ENCODE measurements at regions not wholly inside any gene's neighbourhood (a gene's known extent, or its start where the extent isn't known, plus 50 kb on each side); places are given as distances from the start of the nearest gene placed in this dataset.

- Histone ChIP-seq H2AFZ (ENCODE audit: low read depth) (no peak overlapping the region), H4K20me1 (ENCODE audit: insufficient read depth) (no peaks in the 10 kb centered on the region), H3K4me2 (no peak overlapping the region), H3K9ac (no peak overlapping the region), H3K27ac (no peak overlapping the region), H3K79me2 (ENCODE audit: insufficient read depth, low read depth) (no peaks in the 10 kb centered on the region), H3K27me3 (ENCODE audit: insufficient read depth, low read depth) (no peaks in the 10 kb centered on the region), H3K4me3 (IDR thresholded peaks at IDR 0.05; ENCODE audit: insufficient read depth, low read depth, low read length) (no peak overlapping the region), H3K4me1 (ENCODE audit: low read depth, poor library complexity, severe bottlenecking) (no peaks in the 10 kb centered on the region), H3K36me3 (ENCODE audit: insufficient read depth) (no peaks in the 10 kb centered on the region)
- TF ChIP-seq, protein P1, sequence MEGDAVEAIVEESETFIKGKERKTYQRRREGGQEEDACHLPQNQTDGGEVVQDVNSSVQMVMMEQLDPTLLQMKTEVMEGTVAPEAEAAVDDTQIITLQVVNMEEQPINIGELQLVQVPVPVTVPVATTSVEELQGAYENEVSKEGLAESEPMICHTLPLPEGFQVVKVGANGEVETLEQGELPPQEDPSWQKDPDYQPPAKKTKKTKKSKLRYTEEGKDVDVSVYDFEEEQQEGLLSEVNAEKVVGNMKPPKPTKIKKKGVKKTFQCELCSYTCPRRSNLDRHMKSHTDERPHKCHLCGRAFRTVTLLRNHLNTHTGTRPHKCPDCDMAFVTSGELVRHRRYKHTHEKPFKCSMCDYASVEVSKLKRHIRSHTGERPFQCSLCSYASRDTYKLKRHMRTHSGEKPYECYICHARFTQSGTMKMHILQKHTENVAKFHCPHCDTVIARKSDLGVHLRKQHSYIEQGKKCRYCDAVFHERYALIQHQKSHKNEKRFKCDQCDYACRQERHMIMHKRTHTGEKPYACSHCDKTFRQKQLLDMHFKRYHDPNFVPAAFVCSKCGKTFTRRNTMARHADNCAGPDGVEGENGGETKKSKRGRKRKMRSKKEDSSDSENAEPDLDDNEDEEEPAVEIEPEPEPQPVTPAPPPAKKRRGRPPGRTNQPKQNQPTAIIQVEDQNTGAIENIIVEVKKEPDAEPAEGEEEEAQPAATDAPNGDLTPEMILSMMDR (conservative IDR thresholded peaks at IDR 0.05; ENCODE audit: low read depth, low read length), result no peak
These were observed 491.6 kb downstream of the PYDC2 start for GRCh38 chr3:191952609-191953008.

GRCh38 chr3:191958980-191959671 is 498.2 kb downstream of the PYDC2 start:
- H4K20me1 ChIP-seq (ENCODE audit: insufficient read depth), result no peaks in the 10 kb centered on the region
- H3K4me1 ChIP-seq (ENCODE audit: low read depth, poor library complexity, severe bottlenecking), result no peaks in the 10 kb centered on the region
- H3K27ac ChIP-seq, result no peak overlapping the region
- H3K36me3 ChIP-seq (ENCODE audit: insufficient read depth), result no peaks in the 10 kb centered on the region
- no peak overlapping the region for H3K4me3 ChIP-seq (IDR thresholded peaks at IDR 0.05; ENCODE audit: insufficient read depth, low read depth, low read length)
- H3K27me3 ChIP-seq (ENCODE audit: insufficient read depth, low read depth), result no peaks in the 10 kb centered on the region
- no peak overlapping the region for H3K4me2 ChIP-seq
- TF ChIP-seq, protein P1 (conservative IDR thresholded peaks at IDR 0.05; ENCODE audit: low read depth, low read length), result no peak
- no peak overlapping the region for H3K9ac ChIP-seq
- no peak overlapping the region for H2AFZ ChIP-seq (ENCODE audit: low read depth)
- no peaks in the 10 kb centered on the region for H3K79me2 ChIP-seq (ENCODE audit: insufficient read depth, low read depth)

DNA sequence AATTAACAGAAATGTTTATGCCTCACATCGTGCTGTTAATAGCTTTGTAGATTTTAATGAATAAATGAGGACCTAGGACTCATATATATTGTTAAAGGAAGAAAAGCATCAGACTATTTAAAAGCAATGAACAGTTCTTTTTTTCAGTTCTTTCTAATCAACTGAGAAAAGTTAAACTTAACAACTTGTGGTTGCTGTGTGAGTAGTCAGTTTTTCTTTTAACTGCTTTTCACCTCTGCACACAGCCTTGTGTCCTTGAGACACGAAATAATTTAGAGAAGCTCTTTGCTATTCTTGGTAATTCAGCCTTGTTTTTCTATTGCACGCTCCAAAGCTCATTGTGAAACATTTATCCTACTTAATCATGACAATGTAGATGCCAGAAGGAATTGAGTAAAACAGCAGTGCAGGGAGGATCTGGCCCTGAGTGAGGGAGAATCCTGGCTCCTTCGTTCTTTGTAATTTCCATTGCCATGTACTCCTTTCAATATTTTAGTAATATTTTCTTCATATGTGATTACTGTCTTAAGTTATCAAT is 499.0 kb downstream of the PYDC2 start:
- Histone ChIP-seq H3K36me3 (ENCODE audit: insufficient read depth) (no peaks in the 10 kb centered on the region), H3K27me3 (ENCODE audit: insufficient read depth, low read depth) (no peaks in the 10 kb centered on the region), H3K4me3 (IDR thresholded peaks at IDR 0.05; ENCODE audit: insufficient read depth, low read depth, low read length) (no peak overlapping the region), H4K20me1 (ENCODE audit: insufficient read depth) (no peaks in the 10 kb centered on the region), H3K9ac (no peak overlapping the region), H3K79me2 (ENCODE audit: insufficient read depth, low read depth) (no peaks in the 10 kb centered on the region), H2AFZ (ENCODE audit: low read depth) (no peak overlapping the region), H3K4me2 (no peak overlapping the region), H3K4me1 (ENCODE audit: low read depth, poor library complexity, severe bottlenecking) (no peaks in the 10 kb centered on the region), H3K27ac (no peak overlapping the region)
- TF ChIP-seq, protein P1 (conservative IDR thresholded peaks at IDR 0.05; ENCODE audit: low read depth, low read length), result no peak

GRCh38 chr3:191961022-191961421 is 500.1 kb downstream of the PYDC2 start:
- Histone ChIP-seq H3K4me3 (IDR thresholded peaks at IDR 0.05; ENCODE audit: insufficient read depth, low read depth, low read length) (no peak overlapping the region), H2AFZ (ENCODE audit: low read depth) (no peak overlapping the region), H3K27ac (no peak overlapping the region), H4K20me1 (ENCODE audit: insufficient read depth) (no peaks in the 10 kb centered on the region), H3K4me2 (no peak overlapping the region), H3K79me2 (ENCODE audit: insufficient read depth, low read depth) (no peaks in the 10 kb centered on the region), H3K4me1 (ENCODE audit: low read depth, poor library complexity, severe bottlenecking) (no peaks in the 10 kb centered on the region), H3K9ac (no peak overlapping the region), H3K27me3 (ENCODE audit: insufficient read depth, low read depth) (no peaks in the 10 kb centered on the region), H3K36me3 (ENCODE audit: insufficient read depth) (no peaks in the 10 kb centered on the region)
- TF ChIP-seq, protein P1 (conservative IDR thresholded peaks at IDR 0.05; ENCODE audit: low read depth, low read length), result no peak
